GM21423 (cell line): ENCODE measurements at regions not wholly inside any gene's neighbourhood (a gene's known extent, or its start where the extent isn't known, plus 50 kb on each side); places are given as distances from the start of the nearest gene placed in this dataset.

Experiments used
- ATAC-seq: cut with Tn5 transposase; IDR thresholded peaks from one replicate; pipeline ENCODE4 v1.9.1; 2021; ENCODE audit warnings: mild to moderate bottlenecking, moderate library complexity; ENCODE audit not compliant: unreplicated experiment

DNA sequence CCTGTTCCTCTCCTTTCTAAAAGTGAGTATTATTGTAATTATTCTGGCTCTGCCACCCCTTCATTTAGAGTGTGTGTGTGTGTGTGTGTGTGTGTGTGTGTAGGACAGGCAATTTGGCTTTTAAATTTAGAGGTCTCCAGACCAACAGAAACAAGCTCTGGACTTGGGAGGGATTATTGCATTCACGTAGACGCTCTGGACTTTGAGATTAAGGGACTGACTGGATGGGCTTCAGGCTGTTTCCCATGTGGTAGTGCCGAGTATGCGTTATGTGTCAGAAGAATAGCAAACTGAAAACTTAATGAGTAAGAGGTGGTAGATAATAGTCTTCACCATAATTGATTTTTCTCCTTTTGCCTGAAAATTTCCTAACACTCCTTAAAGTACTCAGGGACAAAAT lies 281.9 kb downstream of the USP25 start:
- ATAC-seq, result no peak

DNA sequence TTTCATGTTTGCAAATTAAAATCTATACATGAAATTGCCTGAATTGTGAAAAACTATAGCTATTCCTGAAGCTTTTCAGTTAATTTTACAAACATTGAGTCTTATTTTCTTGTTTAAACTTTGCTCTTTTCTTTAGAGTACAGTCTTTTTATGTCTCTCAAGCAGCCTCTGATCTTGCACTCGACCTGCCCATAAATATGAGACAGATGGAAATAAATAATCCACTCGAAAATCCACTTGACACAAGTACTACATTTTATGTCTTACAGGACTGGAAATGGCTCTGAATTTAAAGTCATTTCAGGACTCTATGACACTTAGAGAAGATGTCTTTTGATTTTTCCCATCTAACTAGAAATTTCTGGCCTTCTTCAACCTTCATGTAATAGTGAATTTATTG lies 283.8 kb downstream of the USP25 start:
- ATAC-seq, result no peak

DNA sequence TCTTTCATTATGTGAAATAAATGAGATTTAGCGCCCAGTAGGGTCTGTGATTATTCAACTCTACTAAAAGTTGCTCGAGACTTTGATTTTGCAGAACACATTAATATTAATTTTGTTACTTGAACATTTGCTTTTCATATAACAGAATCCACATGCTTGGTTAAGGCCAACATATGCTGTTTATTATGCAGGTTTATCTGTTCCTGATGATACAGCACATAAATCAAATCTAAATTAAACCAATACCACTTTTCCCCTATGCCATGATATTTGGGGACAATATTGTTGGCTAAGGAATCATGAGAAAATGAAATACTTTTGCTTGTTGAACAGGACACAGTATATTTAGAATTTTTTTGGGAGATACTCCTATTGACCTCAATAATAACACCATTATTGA lies 291.1 kb downstream of the USP25 start:
- no peak for ATAC-seq

DNA sequence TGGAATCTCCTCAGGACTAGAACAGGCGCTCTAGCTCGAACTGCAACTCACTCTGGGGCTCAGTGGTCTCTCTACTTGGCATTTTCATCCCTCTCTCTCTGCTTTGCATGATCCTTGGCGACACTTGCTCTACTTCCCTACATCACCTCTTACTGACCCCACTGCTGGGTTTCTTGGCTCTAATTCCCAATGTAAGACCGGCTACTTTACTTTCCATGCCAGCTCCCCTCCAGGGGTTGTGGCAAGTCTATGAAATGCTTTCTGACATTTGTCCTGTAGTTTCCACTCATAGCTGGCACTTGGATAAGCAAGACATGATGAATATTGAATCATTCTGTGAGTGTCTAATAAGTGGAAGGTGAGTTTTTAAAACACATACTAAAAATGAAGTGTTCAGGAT lies 292.3 kb downstream of the USP25 start:
- no peak for ATAC-seq

DNA sequence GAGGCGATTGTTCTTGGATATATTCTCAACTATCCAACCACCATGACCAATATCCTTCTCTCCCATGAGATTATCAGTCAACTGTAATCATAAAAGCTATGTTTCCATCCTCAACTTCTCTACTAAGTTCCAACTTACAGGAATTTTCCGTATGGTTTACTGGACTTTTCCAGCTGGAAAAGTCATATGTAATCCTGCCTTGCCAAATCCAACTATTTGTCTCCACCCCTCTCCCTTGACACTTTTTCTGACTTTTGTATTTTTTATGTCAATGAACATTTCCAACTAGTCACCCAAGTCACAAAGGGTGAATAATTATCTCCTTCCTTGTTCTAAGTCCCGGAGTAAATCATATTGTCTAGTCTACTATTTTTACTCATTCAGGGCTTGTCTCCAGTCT lies 293.1 kb downstream of the USP25 start:
- ATAC-seq, result no peak

DNA sequence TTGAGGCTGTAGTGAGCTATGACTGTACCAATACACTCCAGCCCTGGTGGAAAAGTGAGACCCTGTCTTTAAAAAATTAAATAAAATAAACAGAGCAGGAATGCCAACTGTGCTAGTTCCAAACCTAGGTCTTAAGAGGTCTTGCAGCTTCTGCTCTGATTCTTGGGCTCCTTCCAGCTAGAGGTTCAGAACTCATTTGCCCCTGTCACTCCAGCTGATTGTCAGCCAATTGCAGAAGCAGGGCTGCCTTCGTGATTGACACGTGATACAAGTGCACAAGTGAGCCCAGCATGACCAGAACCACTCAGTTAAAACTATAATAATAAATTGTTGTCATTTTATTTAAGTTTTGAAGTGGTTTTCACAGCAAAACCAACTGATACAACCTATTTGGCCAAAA lies 298.4 kb downstream of the USP25 start:
- no peak for ATAC-seq

DNA sequence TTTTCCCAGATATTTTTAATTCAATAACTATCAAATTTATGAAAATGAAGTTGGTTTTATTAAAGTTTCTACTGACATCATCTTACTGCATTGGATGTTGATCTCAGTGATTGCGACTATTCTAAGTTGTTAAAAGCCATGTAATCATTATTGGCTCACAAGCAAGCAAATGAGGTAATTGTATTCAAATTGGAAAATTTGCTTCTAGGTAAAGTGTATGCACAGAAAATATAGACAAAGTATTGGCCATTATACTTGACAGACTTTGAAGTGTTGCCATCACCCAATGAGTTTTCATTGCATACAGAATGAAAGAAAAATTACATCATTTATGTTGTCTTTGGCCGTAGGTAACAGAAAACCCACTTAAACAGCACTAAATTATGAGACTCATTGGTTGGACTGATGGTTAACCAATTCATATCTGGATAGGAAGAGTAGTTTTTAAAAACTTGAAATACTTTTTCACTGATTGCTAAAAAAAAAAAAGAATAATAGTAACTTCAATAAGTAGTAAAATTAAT lies 299.2 kb downstream of the USP25 start:
- ATAC-seq, result no peak

DNA sequence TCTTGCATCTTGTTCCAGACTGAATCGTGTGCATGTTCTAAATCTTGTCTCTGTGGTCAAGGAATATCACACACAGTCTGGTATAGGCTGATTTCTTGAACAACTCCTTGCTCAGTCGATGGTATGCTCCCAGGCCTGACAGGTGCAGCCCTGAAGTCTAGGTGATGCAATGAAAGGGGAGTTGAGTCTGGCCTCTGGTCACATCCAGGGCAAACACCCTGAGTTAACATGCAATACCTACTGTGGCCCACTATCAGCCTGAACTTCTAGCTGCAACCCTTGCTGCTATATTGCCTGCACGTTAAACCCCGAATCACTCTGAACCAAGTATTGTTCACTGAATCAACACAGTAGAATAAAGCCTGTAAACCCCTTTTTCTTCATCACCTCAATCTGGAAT lies 303.4 kb downstream of the USP25 start:
- ATAC-seq, result no peak

DNA sequence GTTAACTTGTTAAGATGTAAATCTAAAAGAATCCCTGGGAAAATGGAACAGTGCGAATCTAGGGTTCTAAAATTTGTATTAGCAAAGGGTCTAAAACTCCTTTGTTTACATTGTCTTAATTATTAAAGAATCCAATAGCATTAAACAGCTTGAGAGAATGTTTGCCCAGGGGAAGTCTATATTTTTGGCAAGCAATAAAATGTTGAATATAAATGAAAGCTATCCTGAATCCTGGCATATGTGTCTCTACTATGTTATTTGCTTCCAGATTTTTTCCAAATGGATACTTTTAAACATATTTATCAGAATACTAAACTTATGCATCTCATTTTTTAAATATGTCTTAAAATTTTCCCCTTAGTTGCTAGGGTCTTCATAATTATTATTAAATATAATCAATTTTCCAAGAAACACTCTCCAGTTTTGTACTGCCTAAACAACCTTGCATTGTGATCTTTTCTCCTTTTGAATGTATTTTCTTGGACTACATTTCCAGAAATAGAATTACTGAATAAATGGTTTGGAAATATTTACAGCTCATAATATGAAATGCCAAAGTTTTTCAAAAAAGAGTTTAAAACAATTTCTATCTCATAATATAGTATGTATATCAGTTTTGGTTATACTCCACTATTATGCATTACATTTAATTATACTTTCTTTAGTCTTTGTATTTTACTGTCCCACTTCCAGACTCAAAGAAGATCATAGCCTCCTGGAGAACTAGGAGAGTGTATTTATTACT lies 304.8 kb downstream of the USP25 start:
- ATAC-seq, result no peak

DNA sequence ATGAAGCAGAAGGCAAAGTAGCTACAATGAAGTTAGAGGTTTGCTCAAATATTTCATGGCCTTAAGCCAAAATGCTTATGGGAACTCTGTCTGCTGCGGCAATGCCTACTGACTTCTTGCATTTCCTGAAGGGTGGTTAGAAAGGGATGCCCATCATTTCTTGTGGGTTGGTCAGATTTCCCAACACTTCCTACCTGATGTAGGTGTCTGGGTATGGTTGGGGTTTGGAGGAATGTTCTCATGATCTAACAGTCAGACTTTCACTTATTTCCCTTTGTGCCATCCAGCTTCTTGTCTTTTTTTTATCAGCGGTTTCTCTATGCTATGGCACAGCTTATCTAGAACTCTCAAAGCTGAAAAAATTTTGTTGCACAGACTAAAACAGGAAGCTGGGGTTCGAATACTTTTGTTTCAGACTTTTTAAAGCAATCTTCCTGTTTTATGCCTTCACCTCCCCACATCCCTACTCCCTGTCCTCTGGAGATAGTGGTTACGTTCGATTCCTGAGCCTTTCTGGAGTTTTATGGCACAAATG lies 307.7 kb downstream of the USP25 start:
- ATAC-seq, result no peak

DNA sequence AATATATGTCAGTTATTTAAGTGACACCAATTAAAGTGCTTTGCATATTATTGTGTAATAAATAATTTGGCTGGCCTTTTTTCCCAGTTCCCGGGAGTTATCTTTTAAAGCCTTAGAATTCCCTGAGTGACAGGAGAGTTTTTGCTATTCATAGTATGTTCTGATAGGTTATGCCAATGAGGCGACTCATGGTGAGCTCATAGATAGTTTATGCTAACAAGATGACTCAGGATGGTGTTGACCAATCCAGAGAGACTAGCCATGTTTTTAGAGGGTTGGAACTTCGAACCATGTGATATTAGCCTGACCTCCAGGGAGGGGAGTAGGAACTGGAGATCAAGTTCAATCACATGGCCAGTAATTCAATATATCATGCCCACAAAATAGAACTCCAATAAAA lies 310.8 kb downstream of the USP25 start:
- ATAC-seq, result no peak

DNA sequence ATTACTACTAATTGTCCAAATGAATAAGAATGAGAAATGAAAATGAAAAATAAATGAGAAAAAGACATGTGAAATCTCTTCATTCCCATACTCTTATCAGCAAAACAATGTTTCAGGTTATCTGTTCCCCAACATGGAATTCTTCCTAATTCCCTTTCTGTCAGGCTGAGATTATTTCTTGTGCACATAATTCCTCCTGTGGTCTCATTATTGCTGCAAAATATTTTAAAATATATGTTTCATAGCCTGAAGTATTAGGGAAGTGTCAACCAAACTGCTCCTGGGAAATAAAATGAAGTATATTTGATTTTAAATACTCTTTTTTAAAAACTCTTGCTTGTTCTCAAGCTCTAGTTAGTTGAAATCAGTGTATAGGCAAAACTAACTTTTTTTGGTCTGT lies 314.9 kb downstream of the USP25 start:
- no peak for ATAC-seq

DNA sequence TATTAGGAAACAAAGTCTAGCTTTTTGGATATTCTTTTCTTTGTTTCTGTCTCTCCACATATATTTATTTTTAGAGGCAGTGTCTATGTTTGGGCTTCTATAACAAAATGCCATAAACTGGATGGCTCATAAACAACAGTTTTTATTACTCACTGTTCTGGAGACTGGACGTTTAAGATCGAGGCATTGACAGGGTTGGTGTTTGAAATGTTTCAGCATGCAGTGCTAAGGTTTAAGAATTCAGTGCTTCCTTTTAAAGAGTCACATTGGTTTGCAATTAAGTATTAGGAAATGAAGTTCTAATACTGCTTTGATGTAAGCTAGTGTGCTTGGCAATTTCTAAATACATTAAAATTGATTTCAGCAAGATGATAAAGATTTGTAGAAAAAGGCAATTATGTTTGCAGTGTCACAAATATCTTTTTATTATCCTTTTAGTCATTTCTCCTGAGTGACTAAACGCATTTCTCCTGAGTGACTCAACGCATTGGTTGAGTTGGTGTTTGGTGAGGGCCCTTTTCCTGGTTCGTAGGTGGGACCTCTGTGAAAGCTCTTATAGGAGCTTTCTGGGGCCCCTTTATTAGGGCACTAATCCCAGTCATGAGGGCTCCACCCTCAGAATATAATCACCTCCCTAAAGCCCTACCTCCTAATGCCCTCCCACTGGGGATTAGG lies 317.0 kb downstream of the USP25 start:
- no peak for ATAC-seq

DNA sequence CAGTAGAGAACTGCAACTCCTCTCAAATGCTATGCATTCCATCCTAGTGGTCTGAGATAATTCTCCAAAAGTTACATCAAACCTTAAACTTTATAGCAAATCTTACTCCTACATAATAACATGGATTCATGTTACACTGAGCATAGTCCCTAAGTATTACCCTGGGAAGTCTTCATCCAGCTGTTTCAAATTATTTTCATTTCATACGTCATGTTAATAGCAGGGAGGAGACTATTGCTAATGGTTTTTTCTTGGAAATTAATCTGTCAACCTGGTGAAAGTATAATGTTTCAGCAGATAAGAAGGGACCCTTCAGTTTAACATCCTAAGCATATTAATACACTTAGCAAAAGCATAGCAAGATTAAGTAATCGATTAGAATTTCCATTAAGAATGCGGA lies 318.1 kb downstream of the USP25 start:
- no peak for ATAC-seq

DNA sequence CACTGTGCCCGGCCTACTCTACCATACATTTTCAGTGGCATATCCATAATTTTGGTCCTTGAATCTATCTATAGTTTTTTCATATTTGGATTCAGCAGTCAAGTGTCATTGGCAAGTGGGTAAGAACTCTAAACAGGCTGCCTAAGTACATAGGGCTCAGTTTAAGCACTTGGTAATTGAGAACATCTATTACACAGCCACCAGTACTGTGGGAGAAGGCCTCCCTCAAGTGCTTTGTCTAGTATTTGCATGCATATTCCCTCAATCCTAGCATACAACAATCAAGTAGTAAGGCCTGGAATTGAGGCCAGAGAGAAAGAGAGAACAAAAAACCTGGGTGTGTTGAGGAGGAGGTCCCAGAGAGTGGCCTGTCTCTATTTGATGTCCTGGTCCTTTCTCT lies 325.2 kb downstream of the USP25 start:
- no peak for ATAC-seq

DNA sequence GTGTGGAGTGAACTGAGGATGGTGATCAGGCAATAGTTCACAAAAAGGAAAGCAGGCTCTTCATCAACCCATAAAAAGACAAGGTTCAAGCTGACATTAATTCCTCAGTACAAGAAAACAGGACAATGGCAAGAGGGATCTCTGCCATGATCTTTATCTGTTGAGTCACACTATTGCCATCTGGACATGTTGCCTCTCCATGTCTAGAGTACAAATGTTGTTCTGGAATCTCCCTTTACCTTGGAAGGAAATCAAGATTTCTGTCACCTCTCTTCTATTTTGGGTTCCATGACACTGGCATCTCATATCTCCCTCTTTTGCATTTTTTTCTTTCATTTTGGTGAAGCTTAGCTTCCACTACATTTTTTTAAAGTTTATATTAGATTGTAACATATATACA lies 329.1 kb downstream of the USP25 start:
- ATAC-seq, result no peak

DNA sequence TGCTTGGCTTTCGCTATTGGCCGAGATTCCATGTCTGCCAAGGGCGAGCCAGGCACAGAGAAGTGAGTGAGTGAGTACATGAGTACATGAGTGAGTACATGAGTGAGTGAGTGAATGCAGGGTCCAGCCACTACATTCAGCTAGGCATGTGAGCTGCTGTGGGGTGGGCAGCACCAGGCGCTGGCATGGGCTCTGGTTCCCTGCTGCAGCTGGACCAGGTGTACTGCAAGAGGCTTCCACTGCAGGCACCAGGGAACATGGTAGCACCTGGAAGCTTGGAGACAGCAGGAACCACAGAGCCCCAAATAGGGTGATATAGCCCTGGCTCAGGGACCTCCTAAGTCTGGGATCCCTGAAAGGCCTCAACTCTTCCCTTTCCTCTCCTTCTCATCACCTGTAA lies 330.2 kb downstream of the USP25 start:
- no peak for ATAC-seq

DNA sequence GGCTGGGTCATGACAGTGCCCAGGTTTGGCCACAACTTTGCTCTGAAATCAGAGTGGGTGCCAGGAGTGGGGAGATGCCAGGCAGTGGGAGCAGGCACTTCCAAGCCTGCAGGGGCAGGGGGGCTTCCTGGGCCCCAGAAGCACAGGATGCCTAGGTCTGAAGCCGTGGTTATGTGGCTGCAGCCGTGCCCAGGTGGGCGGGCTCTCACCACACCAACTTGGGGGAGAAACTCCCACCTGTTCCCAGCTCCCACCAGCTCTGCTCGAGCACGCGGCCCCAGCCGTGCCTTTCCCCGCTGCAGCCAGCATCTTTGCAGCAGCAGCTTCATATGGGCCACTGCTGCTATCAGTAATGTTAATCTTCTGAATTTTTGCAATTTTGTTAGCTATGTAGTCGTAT lies 331.4 kb downstream of the USP25 start:
- ATAC-seq, result no peak

DNA sequence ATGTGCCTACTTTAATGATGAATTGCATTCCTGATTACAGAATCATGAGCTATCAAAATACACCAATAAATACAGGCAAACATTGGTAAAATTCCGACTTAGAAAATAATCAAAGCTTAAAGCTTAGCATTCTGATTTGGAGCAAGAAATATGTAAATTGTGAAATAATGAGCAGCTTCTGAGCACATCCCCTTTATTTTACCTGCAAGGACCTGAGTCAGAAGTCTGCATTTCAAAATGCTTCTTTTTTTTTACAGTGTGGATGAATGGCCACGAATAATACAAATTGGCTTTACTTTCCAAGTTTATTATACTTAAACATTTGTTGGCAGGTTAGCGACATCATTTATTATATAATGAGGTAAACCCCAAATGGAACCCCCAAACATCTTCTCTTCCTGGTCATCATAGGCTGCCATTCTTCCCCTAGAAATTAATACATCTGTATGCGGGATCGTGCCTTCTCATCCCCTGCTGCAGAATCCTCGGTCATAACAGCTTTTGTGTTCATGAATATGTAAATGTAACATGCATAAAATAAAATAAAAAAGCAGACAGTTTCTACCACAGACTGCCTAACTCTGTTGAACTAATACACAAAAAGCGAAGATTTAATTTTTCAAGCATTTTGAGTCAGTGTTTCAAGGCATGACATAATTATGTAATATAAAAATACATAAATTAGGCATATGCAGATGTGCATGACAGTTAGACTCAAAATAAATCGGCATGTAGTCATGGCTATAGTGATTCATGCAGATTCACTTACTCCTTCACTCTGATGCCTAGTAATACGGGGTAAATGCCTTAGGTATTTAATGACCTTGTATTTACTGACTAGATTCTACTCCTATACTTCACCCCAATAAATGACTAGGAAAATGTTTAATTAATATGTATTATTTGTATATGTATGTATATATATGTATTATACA lies 339.7 kb downstream of the USP25 start:
- ATAC-seq, result no peak

DNA sequence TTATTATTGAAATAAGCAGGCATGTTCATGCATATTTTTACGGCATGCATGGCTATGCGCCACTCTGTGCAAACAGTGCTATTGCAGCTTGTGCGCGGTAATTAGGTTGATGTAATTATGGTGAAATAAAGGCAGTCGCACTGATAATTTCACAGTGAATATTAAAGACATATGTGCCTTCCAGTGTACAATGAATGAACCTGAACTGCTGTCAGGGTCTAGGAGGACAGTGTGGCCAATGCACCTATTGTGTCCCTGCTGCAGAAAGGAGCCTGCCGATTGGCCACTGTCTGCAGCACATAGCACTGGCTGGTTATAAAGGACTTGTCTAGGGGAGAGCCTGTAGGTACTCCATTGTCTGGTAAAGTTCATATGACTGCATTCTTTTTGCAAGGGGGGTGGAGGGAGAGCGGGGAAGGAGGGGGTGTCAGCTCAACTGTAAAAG lies 340.4 kb downstream of the USP25 start:
- no peak for ATAC-seq

DNA sequence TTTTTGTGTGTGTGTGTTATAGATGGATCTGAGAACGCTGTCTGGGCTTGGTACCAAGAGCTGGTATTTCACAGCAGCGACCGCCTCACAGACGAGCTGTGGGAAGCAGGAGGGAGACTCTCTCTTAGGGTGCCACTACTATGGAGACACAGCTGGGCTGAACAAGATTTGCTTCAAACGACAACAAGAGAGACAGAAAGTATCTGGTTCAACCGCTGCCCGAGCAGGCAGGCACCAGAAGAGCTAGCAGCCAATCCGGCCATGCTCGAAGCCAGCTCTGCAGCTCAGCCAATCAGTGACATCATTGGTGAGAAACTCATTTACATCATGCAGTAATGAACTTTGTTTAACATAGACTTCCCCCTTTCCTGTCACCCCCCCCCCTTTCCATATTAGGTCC lies 341.3 kb downstream of the USP25 start:
- ATAC-seq, result no peak
